ENCODE measurements at regions not wholly inside any gene's neighbourhood (a gene's known extent, or its start where the extent isn't known, plus 50 kb on each side); places are given as distances from the start of the nearest gene placed in this dataset.

- H2AFZ ChIP-seq (ENCODE audit: low read length) = peak overlapping the region; percentile 90
- no peak overlapping the region for H3K4me3 Mint-ChIP-seq
- peaks cover 11 to 14% of the 10 kb centered on the region in 2 experiments; a peak in 3 of 4 replicates for H3K4me1 Mint-ChIP-seq
Measured at GRCh38 chr5:133868946-133869518, 99.4 kb downstream of the C5orf15 start.

More at GRCh38 chr5:133868946-133869518, 99.4 kb downstream of the C5orf15 start:
- H4K91ac ChIP-seq (ENCODE audit: insufficient read length, low read depth, low read length) = no peak overlapping the region
- H3K27me3 ChIP-seq (ENCODE audit: insufficient read depth, low read length) = no peaks in the 10 kb centered on the region
- no peaks in the 10 kb centered on the region for H4K20me1 ChIP-seq (ENCODE audit: control insufficient read depth, insufficient read depth, insufficient read length)
- H3K4ac ChIP-seq (ENCODE audit: low read depth, low read length) = no peak overlapping the region
- no peak overlapping the region for H4K8ac ChIP-seq (replicated peaks; ENCODE audit: insufficient read length, low read depth, low read length)
- Mint-ChIP-seq H3K27me3 (ENCODE audit: low read depth) (peaks cover 11% of the 10 kb centered on the region), H3K9me3 (peaks cover 2% of the 10 kb centered on the region in 2 experiments; a peak in 2 of 5 replicates), H3K27ac (no peak overlapping the region), H3K36me3 (ENCODE audit: insufficient read depth in 1 of 3, low read depth in 3 of 3) (no peaks in the 10 kb centered on the region)
- H3K79me2 ChIP-seq (ENCODE audit: insufficient read depth, low read length) = no peaks in the 10 kb centered on the region
- no peak overlapping the region for H2BK120ac ChIP-seq (ENCODE audit: low read depth, low read length, poor library complexity, severe bottlenecking)
- no peak overlapping the region for H3K4me2 ChIP-seq (ENCODE audit: insufficient read depth, insufficient read length, low read length)
- H3K14ac ChIP-seq (ENCODE audit: insufficient read depth, low read length) = no peak overlapping the region
- no peaks in the 10 kb centered on the region for H3K4me1 ChIP-seq (ENCODE audit: insufficient read depth, low read length)
- no peaks in the 10 kb centered on the region for H3K23me2 ChIP-seq (ENCODE audit: insufficient read length, low read depth, low read length, poor library complexity, severe bottlenecking)
- no peak overlapping the region for H2BK12ac ChIP-seq (ENCODE audit: insufficient read length, low read depth, low read length)
- no peak overlapping the region for H2BK20ac ChIP-seq (ENCODE audit: low read depth, low read length, poor library complexity, severe bottlenecking)
- no peak overlapping the region for H3K23ac ChIP-seq (ENCODE audit: insufficient read length, low read depth, low read length)
- DNase-seq = peak; percentile 53
- no peaks in the 10 kb centered on the region for H3K79me1 ChIP-seq (ENCODE audit: insufficient read depth, low read depth, low read length, poor library complexity, severe bottlenecking)
- H3K56ac ChIP-seq (ENCODE audit: insufficient read length, low read depth, low read length) = no peak overlapping the region
- TF ChIP-seq CTCF (conservative IDR thresholded peaks at IDR 0.05) = peak; percentile 88
- no peak overlapping the region for H2AK5ac ChIP-seq (ENCODE audit: insufficient read length, low read length)
- no peak overlapping the region for H2BK15ac ChIP-seq (ENCODE audit: low read depth, low read length)
- no peak overlapping the region for H2BK5ac ChIP-seq (ENCODE audit: insufficient read length, low read length)
- H3K9ac ChIP-seq (ENCODE audit: extremely low read depth, insufficient read length, low read length) = no peak overlapping the region
- no peak overlapping the region for H3K27ac ChIP-seq (ENCODE audit: insufficient read length, low read depth, low read length)
- no peak overlapping the region for H4K5ac ChIP-seq (ENCODE audit: insufficient read length, low read depth, low read length)
- WGBS (ENCODE audit: extremely low coverage, insufficient read length, low lambda C conversion rate) = no CpG with 5 or more reads among the region's 16 CpGs
- no peaks in the 10 kb centered on the region for H3K9me3 ChIP-seq (ENCODE audit: control insufficient read depth, low read depth, low read length)
- H3T11ph ChIP-seq (ENCODE audit: low read length) = no peak overlapping the region
- H3K18ac ChIP-seq (ENCODE audit: insufficient read length, low read depth, low read length) = no peak overlapping the region
